ENCODE measurements at regions not wholly inside any gene's neighbourhood (a gene's known extent, or its start where the extent isn't known, plus 50 kb on each side); places are given as distances from the start of the nearest gene placed in this dataset.

DNA sequence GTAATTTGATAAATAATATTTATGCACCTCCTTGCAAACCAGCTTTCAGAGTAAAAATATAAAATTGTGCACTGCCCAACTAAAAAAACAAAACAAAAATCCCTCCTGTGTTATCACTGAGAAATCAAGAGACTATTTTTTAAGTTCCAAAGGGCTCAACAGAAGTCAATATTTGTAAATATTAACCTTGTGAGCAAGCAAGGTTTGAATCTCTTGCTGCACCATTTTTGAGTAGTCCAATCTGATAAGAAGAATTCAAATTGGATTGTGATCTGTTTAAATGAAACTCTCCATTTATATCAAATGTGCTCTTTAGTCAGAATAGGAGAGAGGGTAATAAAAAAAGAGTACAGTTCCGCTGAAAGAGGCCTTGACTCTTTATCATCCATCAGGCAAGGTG is 520.2 kb downstream of the RAB28 start:
- Histone ChIP-seq H3K4me1 (ENCODE audit: control insufficient read depth in 4 of 4, insufficient read depth in 4 of 4, low read length in 3 of 4) (peaks cover 0 to 13% (median 5%) of the 10 kb centered on the region in 4 donors), H3K4me3 (ENCODE audit: low read depth in 1 of 3, low read length in 3 of 3) (peak overlapping the region in 2 of 3 donors; percentile 10 to 35), H3K9me3 (ENCODE audit: control insufficient read depth in 4 of 4, low read length in 3 of 4) (no peaks in the 10 kb centered on the region), H3K36me3 (ENCODE audit: control insufficient read depth in 4 of 4, insufficient read depth in 3 of 4, low read depth in 1 of 4, low read length in 3 of 4) (no peaks in the 10 kb centered on the region), H3K27ac (ENCODE audit: low read depth in 1 of 2, low read length in 2 of 2) (no peak overlapping the region), H3K27me3 (ENCODE audit: control insufficient read depth in 4 of 4, insufficient read depth in 4 of 4, low read length in 3 of 4) (no peaks in the 10 kb centered on the region), H3K9ac (ENCODE audit: low read depth in 1 of 2, low read length in 2 of 2) (no peak overlapping the region)
- no peak for DNase-seq (ENCODE audit: low spot score)
- TF ChIP-seq RXRA (IDR thresholded peaks at IDR 0.05) (peak; percentile 27 to 56), FOXA2 (IDR thresholded peaks at IDR 0.05) (peak; percentile 44), HNF4G (IDR thresholded peaks at IDR 0.05) (peak; percentile 47), EGR1 (IDR thresholded peaks at IDR 0.05; ENCODE audit: low read depth in 2 of 2) (peak in 1 of 2 donors; percentile 25), JUND (IDR thresholded peaks at IDR 0.05) (peak; percentile 14 to 70), YY1 (IDR thresholded peaks at IDR 0.05) (peak; percentile 79), SP1 (IDR thresholded peaks at IDR 0.05) (peak; percentile 21), TAF1 (conservative IDR thresholded peaks at IDR 0.05) (no peak), FOXA1 (IDR thresholded peaks at IDR 0.05) (no peak), HNF4A (conservative IDR thresholded peaks at IDR 0.05) (peak; percentile 76 to 85), NR2F2 (IDR thresholded peaks at IDR 0.05) (no peak), GABPA (IDR thresholded peaks at IDR 0.05 in 1 of 2, conservative IDR thresholded peaks at IDR 0.05 in 1 of 2) (no peak), RAD21 (IDR thresholded peaks at IDR 0.05) (peak; percentile 48 to 57)
- TF ChIP-seq, protein P1, sequence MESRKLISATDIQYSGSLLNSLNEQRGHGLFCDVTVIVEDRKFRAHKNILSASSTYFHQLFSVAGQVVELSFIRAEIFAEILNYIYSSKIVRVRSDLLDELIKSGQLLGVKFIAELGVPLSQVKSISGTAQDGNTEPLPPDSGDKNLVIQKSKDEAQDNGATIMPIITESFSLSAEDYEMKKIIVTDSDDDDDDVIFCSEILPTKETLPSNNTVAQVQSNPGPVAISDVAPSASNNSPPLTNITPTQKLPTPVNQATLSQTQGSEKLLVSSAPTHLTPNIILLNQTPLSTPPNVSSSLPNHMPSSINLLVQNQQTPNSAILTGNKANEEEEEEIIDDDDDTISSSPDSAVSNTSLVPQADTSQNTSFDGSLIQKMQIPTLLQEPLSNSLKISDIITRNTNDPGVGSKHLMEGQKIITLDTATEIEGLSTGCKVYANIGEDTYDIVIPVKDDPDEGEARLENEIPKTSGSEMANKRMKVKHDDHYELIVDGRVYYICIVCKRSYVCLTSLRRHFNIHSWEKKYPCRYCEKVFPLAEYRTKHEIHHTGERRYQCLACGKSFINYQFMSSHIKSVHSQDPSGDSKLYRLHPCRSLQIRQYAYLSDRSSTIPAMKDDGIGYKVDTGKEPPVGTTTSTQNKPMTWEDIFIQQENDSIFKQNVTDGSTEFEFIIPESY (IDR thresholded peaks at IDR 0.05), result peak; percentile 51
- TF ChIP-seq, protein P2, sequence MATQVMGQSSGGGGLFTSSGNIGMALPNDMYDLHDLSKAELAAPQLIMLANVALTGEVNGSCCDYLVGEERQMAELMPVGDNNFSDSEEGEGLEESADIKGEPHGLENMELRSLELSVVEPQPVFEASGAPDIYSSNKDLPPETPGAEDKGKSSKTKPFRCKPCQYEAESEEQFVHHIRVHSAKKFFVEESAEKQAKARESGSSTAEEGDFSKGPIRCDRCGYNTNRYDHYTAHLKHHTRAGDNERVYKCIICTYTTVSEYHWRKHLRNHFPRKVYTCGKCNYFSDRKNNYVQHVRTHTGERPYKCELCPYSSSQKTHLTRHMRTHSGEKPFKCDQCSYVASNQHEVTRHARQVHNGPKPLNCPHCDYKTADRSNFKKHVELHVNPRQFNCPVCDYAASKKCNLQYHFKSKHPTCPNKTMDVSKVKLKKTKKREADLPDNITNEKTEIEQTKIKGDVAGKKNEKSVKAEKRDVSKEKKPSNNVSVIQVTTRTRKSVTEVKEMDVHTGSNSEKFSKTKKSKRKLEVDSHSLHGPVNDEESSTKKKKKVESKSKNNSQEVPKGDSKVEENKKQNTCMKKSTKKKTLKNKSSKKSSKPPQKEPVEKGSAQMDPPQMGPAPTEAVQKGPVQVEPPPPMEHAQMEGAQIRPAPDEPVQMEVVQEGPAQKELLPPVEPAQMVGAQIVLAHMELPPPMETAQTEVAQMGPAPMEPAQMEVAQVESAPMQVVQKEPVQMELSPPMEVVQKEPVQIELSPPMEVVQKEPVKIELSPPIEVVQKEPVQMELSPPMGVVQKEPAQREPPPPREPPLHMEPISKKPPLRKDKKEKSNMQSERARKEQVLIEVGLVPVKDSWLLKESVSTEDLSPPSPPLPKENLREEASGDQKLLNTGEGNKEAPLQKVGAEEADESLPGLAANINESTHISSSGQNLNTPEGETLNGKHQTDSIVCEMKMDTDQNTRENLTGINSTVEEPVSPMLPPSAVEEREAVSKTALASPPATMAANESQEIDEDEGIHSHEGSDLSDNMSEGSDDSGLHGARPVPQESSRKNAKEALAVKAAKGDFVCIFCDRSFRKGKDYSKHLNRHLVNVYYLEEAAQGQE (IDR thresholded peaks at IDR 0.05), result peak; percentile 28
- TF ChIP-seq, protein P3, sequence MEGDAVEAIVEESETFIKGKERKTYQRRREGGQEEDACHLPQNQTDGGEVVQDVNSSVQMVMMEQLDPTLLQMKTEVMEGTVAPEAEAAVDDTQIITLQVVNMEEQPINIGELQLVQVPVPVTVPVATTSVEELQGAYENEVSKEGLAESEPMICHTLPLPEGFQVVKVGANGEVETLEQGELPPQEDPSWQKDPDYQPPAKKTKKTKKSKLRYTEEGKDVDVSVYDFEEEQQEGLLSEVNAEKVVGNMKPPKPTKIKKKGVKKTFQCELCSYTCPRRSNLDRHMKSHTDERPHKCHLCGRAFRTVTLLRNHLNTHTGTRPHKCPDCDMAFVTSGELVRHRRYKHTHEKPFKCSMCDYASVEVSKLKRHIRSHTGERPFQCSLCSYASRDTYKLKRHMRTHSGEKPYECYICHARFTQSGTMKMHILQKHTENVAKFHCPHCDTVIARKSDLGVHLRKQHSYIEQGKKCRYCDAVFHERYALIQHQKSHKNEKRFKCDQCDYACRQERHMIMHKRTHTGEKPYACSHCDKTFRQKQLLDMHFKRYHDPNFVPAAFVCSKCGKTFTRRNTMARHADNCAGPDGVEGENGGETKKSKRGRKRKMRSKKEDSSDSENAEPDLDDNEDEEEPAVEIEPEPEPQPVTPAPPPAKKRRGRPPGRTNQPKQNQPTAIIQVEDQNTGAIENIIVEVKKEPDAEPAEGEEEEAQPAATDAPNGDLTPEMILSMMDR (IDR thresholded peaks at IDR 0.05; ENCODE audit: low read depth, low read length, missing input control), result no peak
- TF ChIP-seq, protein P4, sequence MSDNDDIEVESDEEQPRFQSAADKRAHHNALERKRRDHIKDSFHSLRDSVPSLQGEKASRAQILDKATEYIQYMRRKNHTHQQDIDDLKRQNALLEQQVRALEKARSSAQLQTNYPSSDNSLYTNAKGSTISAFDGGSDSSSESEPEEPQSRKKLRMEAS (IDR thresholded peaks at IDR 0.05), result peak; percentile 20
- TF ChIP-seq, protein P5, sequence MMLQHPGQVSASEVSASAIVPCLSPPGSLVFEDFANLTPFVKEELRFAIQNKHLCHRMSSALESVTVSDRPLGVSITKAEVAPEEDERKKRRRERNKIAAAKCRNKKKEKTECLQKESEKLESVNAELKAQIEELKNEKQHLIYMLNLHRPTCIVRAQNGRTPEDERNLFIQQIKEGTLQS (IDR thresholded peaks at IDR 0.05), result no peak
- WGBS, result 32% methylated on average over 1 of the region's 1 CpG
